Activated CD4-positive, alpha-beta T cell treated with anti-CD3 and anti-CD28 coated beads, Interleukin-2, amount 50 U/mL, for 24 hours (primary cell): ENCODE measurements at regions not wholly inside any gene's neighbourhood (a gene's known extent, or its start where the extent isn't known, plus 50 kb on each side); places are given as distances from the start of the nearest gene placed in this dataset.

Experiments used
- DNase-seq, 2 donors: peaks; one replicate each; pipeline ENCODE4 v3.0.0-alpha.2; 2020; ENCODE audit warnings: low read depth in 1 of 2, low spot score in 1 of 2

GRCh38 chr13:90413548-90413947 is 933.9 kb upstream of the MIR17HG start:
- DNase-seq: no peak

- DNase-seq: no peak
Observed at GRCh38 chr13:90414691-90415596, 932.5 kb upstream of the MIR17HG start.

GRCh38 chr13:90415902-90416301 is 931.6 kb upstream of the MIR17HG start:
- DNase-seq: no peak

GRCh38 chr13:90416519-90416918 is 931.0 kb upstream of the MIR17HG start:
- DNase-seq: no peak

GRCh38 chr13:90416938-90417337 is 930.5 kb upstream of the MIR17HG start:
- DNase-seq: no peak

DNA sequence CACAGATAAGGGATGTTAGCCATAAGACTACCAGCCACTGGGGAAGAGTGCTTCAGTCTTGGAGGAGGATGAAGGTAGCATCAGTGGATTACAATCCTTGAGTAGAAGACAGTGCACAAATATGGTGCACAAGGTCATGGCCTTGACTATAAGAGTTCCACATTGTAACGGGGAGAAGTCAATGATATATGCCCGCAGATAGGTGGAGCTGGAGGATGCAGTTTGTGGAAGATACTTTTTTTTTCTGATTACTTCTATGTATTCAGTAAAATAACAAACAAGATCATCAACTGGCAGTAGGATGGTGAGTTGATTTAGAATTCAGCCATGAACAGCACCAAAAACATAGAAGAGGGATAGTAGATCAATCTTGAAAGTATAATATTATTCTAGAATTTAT is 926.8 kb upstream of the MIR17HG start:
- DNase-seq: no peak

- no peak for DNase-seq
Observed at GRCh38 chr13:90427322-90428272, 919.9 kb upstream of the MIR17HG start.

GRCh38 chr13:90428522-90429210 is 918.8 kb upstream of the MIR17HG start:
- DNase-seq: no peak

DNA sequence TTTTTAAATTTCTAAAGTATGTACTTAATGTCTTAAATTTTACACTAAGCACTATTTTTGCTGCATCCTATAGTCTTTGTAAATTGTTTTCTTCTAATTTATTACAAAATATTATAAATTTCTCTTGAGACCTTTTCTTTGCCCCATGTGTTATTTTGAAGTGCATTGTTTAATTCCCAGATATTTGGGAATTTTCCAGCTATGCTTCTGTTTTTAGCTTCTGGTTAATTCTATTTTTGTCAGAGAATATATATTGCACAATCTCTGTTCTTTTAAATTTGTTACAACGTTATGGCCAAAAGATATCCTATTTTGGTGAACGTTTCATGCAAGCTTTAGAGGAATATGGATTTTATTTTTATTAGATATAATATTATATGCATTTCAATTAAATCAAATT is 917.4 kb upstream of the MIR17HG start:
- DNase-seq: no peak

GRCh38 chr13:90436697-90437096 is 910.8 kb upstream of the MIR17HG start:
- DNase-seq: no peak

GRCh38 chr13:90438576-90438975 is 908.9 kb upstream of the MIR17HG start:
- no peak for DNase-seq

DNA sequence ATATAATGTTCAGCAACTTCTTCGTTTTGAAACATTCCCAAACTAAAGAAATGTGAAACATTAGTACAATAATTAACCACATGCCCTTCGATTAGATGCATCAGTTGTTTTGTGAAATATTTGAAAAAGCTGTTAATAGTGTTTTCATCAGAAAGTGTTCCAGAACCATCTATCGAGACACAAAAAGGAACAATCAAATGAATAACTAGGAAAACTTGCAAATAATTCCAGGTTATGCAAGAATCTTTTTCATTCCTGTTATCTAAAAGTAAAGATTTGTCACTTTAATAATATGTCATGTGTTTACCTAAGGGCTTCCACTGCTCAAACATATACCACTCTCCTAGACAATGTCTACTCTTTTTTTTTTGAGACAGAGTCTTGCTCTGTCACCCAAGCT is 904.2 kb upstream of the MIR17HG start:
- no peak for DNase-seq

DNA sequence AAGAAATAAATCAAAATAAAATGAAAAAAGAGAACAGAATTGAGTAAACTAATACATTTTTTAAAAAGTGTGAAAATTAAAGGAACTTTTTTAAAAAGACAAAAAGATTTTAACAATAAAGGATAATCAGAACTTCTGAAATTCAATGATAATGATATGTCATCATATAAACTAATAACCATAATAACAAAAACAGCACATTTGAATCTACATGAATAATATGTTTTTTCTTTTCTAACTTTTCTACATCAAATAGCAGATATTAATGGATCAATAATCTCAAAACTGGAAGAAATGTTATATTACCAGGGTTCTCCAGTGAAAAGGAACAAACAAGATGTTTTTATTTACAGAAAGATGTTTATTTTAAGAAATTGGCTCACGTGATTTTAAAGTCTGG is 903.3 kb upstream of the MIR17HG start:
- no peak for DNase-seq

GRCh38 chr13:90445179-90445578 is 902.3 kb upstream of the MIR17HG start:
- no peak for DNase-seq

- no peak for DNase-seq
Observed at GRCh38 chr13:90447034-90447733, 900.3 kb upstream of the MIR17HG start.

DNA sequence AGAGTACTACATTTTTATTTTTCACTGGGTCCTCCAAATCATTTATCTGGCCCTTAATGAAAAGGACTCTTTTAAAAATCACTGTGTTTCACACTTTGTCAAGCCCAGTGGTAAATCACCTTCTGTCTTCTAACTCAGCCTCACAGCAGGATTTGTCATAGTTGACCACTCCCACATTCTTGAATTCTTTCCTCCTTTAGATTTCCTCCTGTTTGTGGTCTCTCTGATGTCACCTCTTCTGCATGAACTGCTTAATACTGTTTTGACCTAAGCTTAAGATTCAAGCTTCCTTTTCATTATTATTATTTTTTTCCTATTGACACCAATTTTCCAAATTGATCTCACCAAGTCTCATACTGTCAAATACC is 899.8 kb upstream of the MIR17HG start:
- DNase-seq: no peak

GRCh38 chr13:90448466-90449037 is 898.9 kb upstream of the MIR17HG start:
- DNase-seq: no peak

DNA sequence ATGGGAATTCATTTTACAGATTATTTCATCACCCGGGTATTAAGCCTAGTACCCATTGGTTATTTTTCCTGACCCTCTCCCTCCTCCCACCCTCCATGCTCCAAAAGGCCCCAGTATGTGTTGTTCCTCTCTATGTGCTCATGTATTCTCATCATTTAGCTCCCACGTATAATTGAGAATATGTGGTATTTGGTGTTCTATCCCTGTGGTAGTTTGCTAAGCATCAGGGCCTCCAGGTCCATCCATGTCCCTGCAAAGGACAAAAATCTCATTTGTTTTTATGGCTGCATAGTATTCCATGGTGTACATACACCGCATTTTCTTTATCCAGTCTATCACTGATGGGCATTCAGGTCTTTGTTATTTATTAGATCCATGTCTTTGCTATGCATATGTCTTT is 894.1 kb upstream of the MIR17HG start:
- DNase-seq: no peak

DNA sequence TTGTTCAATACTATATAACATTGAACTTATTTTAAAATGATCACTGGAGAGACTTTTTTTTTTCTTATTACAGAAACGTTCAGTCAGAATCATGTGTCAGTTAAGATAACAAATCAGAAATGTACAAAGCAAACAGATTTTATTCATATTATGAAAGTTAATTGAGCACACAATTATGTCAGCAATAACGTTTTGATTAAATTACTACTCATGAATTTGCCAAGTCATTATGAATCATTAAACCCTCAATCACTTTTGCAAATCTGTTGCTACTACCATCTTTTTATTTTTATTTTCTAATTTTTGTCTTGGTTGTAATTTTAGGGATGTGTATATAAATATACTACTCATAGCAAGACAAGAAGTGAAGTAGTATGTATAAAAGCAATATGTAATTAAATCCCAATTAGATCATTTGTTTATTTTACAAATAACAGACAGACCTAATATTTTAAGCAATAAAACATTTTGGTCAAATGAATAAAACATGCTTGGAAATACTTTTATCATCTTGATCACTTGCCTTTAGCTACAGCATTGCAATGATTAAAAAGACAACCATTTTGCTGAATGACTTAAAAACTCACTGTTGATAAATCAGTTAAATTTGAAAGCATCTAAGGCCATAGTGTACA is 893.4 kb upstream of the MIR17HG start:
- no peak for DNase-seq

- DNase-seq: no peak
Observed at GRCh38 chr13:90455067-90455466, 892.4 kb upstream of the MIR17HG start.
